GM12878 (cell line): ENCODE measurements at regions not wholly inside any gene's neighbourhood (a gene's known extent, or its start where the extent isn't known, plus 50 kb on each side); places are given as distances from the start of the nearest gene placed in this dataset.

ENCODE experiments used
- ATAC-seq: fragments of 200-7000 bp; cut with Tn5 transposase; 3 replicates; pipeline ENCODE4 v1.9.1; 2020; ENCODE audit warnings: mild to moderate bottlenecking, moderate library complexity
- BruUV-seq: library from RNA; stranded (reverse); fragments of 400-500 nt; replicated peaks from 2 replicates; lab custom pipeline; 2021; lab: Mats Ljungman, UMichigan
- CTCF ChIA-PET: fragments of 300-600 bp; sonication (Branson Sonifier 250); formaldehyde crosslinking; extraction: SDS; loops from one replicate; lab custom pipeline; 2021; ENCODE audit warnings: inconsistent platforms; lab: Yijun Ruan, JAX
- POLR2A ChIA-PET: fragments of 350-600 bp; formaldehyde crosslinking; extraction: SDS; loops from one replicate; lab custom pipeline; 2021; ENCODE audit warnings: inconsistent platforms; lab: Charles Lee
- RAD21 ChIA-PET: fragments of 300-600 bp; sonication (Branson Sonifier 250); formaldehyde crosslinking; loops from one replicate; lab custom pipeline; 2023; ENCODE audit warnings: antibody characterized with exemption; ENCODE audit not compliant: unreplicated experiment; lab: Charles Lee
- SMC1A ChIA-PET: fragments of 300-600 bp; sonication (Branson Sonifier 250); formaldehyde crosslinking; loops from one replicate; lab custom pipeline; 2023; ENCODE audit not compliant: unreplicated experiment, uncharacterized antibody; lab: Charles Lee
- DNase-seq: peaks from one replicate; pipeline ENCODE4 v3.0.0-alpha.2; 2011; ENCODE audit warnings: low read depth, low spot score
- FAIRE-seq: peaks from 3 replicates; lab custom pipeline; 2011; peaks lifted over from hg19 to GRCh38; lab: Jason Lieb, UNC
- H2AFZ ChIP-seq: 2 replicates; pipeline ENCODE4 v1.6.0; 2011; ENCODE audit warnings: low read depth, low read length, control low read depth; ENCODE audit not compliant: control insufficient read depth
- H3K27ac ChIP-seq: 2 replicates; pipeline ENCODE4 v1.5.1; 2011; ENCODE audit warnings: control low read depth; ENCODE audit not compliant: control insufficient read depth, insufficient read depth
- H3K27me3 ChIP-seq, 2 experiments: replicated peaks in 1 of 2; 2 replicates each; pipeline versions ENCODE4 v1.6.0 to v1.6.1; 2011; ENCODE audit warnings: low read length in 1 of 2; ENCODE audit not compliant: control insufficient read depth in 2 of 2, insufficient read depth in 2 of 2
- H3K36me3 ChIP-seq, 2 experiments: 2 replicates each; pipeline ENCODE4 v1.5.1; 2011; ENCODE audit warnings: low read length in 1 of 2; ENCODE audit not compliant: control insufficient read depth in 2 of 2, insufficient read depth in 2 of 2
- H3K4me1 ChIP-seq: 2 replicates; pipeline ENCODE4 v1.6.1; 2011; ENCODE audit warnings: mild to moderate bottlenecking, low read length, moderate library complexity, mixed read lengths; ENCODE audit not compliant: control insufficient read depth, insufficient read depth
- H3K4me2 ChIP-seq: 2 replicates; pipeline ENCODE4 v1.6.0; 2011; ENCODE audit warnings: control low read depth; ENCODE audit not compliant: control insufficient read depth, insufficient read depth
- H3K4me3 ChIP-seq: fragments of 200-600 bp; sonication (generic); 2 replicates; pipeline ENCODE4 v1.5.1; 2016
- H3K79me2 ChIP-seq: 2 replicates; pipeline ENCODE4 v1.6.0; 2011; ENCODE audit warnings: low read length; ENCODE audit not compliant: control insufficient read depth, insufficient read depth
- H3K9ac ChIP-seq: 2 replicates; pipeline ENCODE4 v1.8.0; 2011; ENCODE audit warnings: low read length, control low read depth, mixed read lengths; ENCODE audit not compliant: control insufficient read depth, insufficient read depth
- H3K9me3 ChIP-seq: replicated peaks from 3 replicates; pipeline ENCODE4 v1.5.1; 2011; ENCODE audit warnings: mild to moderate bottlenecking, low read length; ENCODE audit not compliant: control insufficient read depth, insufficient read depth
- H4K20me1 ChIP-seq: 2 replicates; pipeline ENCODE4 v1.6.0; 2011; ENCODE audit not compliant: control insufficient read depth, insufficient read depth
- ASH2L ChIP-seq: fragments of 300-600, 200-600 bp; sonication (generic); IDR thresholded peaks from 2 replicates; pipeline ENCODE4 v1.6.1; 2017; ENCODE audit warnings: low read depth, mild to moderate bottlenecking, borderline replicate concordance
- BCL11A ChIP-seq: IDR thresholded peaks from 2 replicates; pipeline ENCODE4 v1.6.1; 2011; ENCODE audit warnings: low read depth, low read length
- BCLAF1 ChIP-seq: fragments of 450-650 bp; IDR thresholded peaks from 2 replicates; pipeline ENCODE4 v1.6.1; 2017; ENCODE audit warnings: antibody characterized with exemption, mild to moderate bottlenecking, moderate library complexity
- CBX5 ChIP-seq: sonication (generic); IDR thresholded peaks from 2 replicates; pipeline ENCODE4 v1.6.1; 2016; ENCODE audit warnings: low read depth, moderate library complexity, mild to moderate bottlenecking, inconsistent platforms
- CREB1 ChIP-seq: IDR thresholded peaks from 2 replicates; pipeline ENCODE4 v1.6.1; 2012; ENCODE audit warnings: low read depth, mild to moderate bottlenecking, inconsistent platforms
- IRF3 ChIP-seq: fragments of 450-650 bp; IDR thresholded peaks from 2 replicates; pipeline ENCODE4 v1.6.1; 2014; ENCODE audit warnings: mild to moderate bottlenecking
- NFYA ChIP-seq: IDR thresholded peaks from 2 replicates; pipeline ENCODE4 v1.6.1; 2011; ENCODE audit warnings: low read depth, mild to moderate bottlenecking, low read length, improper control_type of control experiment, borderline replicate concordance
- NKRF ChIP-seq: fragments of 450-650 bp; conservative IDR thresholded peaks from 2 replicates; pipeline ENCODE4 v1.6.1; 2017; ENCODE audit warnings: mild to moderate bottlenecking, moderate library complexity
- POLR2A ChIP-seq: IDR thresholded peaks from 2 replicates; pipeline ENCODE4 v1.6.1; 2011; ENCODE audit warnings: low read depth, mild to moderate bottlenecking, low read length
- RB1 ChIP-seq: fragments of 450-650 bp; formaldehyde crosslinking; IDR thresholded peaks from 2 replicates; pipeline ENCODE4 v1.6.1; 2017; ENCODE audit warnings: mild to moderate bottlenecking, borderline replicate concordance
- RCOR1 ChIP-seq: conservative IDR thresholded peaks from 2 replicates; pipeline ENCODE4 v1.6.1; 2012; ENCODE audit warnings: low read depth, low read length, improper control_type of control experiment
- RELA ChIP-seq: fragments of 450-650 bp; IDR thresholded peaks from 2 replicates; pipeline ENCODE4 v1.8.0; 2014; ENCODE audit warnings: borderline replicate concordance; ENCODE audit not compliant: partially characterized antibody
- TCF7 ChIP-seq: IDR thresholded peaks from 2 replicates; pipeline ENCODE4 v1.6.1; 2014; ENCODE audit warnings: antibody characterized with exemption, borderline replicate concordance
- USF2 ChIP-seq: IDR thresholded peaks from 2 replicates; pipeline ENCODE4 v1.6.1; 2011; ENCODE audit warnings: low read depth, low read length, improper control_type of control experiment, borderline replicate concordance
- ZBTB11 ChIP-seq: fragments of 450-650 bp; formaldehyde crosslinking; IDR thresholded peaks from 2 replicates; pipeline ENCODE4 v1.5.0; 2022; ENCODE audit warnings: mild to moderate bottlenecking, missing genetic modification characterization
- WGBS: methylation state at CpG from one replicate; pipeline ENCODE4 v1.1.6; 2016; ENCODE audit warnings: low lambda C conversion rate; ENCODE audit not compliant: insufficient replicate concordance, insufficient coverage; ENCODE audit errors: missing lambda C conversion rate; 5-methylcytosine and 5-hydroxymethylcytosine counted together
- in situ Hi-C: fragments of 300-500 bp; cut with MboI; formaldehyde crosslinking; loops from 9 replicates; pipeline ENCODE4 v1.14.3; 2018; ENCODE audit warnings: mixed read lengths
- intact Hi-C: fragments of 100-400 bp; cut with micrococcal nuclease; formaldehyde crosslinking; loops from one replicate; pipeline ENCODE4 v1.14.2; 2022; ENCODE audit not compliant: unreplicated experiment

GRCh38 chr14:101046071-101046470 is 142.5 kb upstream of the RTL1 start:
- FAIRE-seq = no peak
- POLR2A ChIA-PET = no interaction called here
- TF ChIP-seq NFYA (no peak), BCL11A (no peak), ASH2L (no peak), TCF7 (no peak), IRF3 (no peak), RCOR1 (no peak), RB1 (no peak), CREB1 (no peak), USF2 (no peak), POLR2A (no peak), BCLAF1 (no peak), CBX5 (no peak), ZBTB11 (CRISPR knock-in tag) (no peak), RELA (no peak), NKRF (no peak)

More at GRCh38 chr14:101046071-101046470, 142.5 kb upstream of the RTL1 start:
- intact Hi-C loops (no loop called here), in situ Hi-C loops (no loop called here)
- ChIA-PET SMC1A (no interaction called here), RAD21 (no interaction called here), CTCF (no interaction called here)
- Histone ChIP-seq H3K9me3 (no peaks in the 10 kb centered on the region), H3K79me2 (no peaks in the 10 kb centered on the region), H3K4me1 (no peaks in the 10 kb centered on the region), H3K4me3 (no peak overlapping the region), H4K20me1 (no peaks in the 10 kb centered on the region), H3K36me3 (no peaks in the 10 kb centered on the region), H3K9ac (no peak overlapping the region), H3K27ac (no peak overlapping the region), H3K4me2 (no peak overlapping the region), H2AFZ (no peak overlapping the region), H3K27me3 (no peaks in the 10 kb centered on the region)
- no peak for DNase-seq
- no peak for ATAC-seq
- no TSS peak for BruUV-seq
- WGBS = 53% methylated on average over 17 of the region's 17 CpGs
